ENCODE measurements at regions not wholly inside any gene's neighbourhood (a gene's known extent, or its start where the extent isn't known, plus 50 kb on each side); places are given as distances from the start of the nearest gene placed in this dataset.

DNA sequence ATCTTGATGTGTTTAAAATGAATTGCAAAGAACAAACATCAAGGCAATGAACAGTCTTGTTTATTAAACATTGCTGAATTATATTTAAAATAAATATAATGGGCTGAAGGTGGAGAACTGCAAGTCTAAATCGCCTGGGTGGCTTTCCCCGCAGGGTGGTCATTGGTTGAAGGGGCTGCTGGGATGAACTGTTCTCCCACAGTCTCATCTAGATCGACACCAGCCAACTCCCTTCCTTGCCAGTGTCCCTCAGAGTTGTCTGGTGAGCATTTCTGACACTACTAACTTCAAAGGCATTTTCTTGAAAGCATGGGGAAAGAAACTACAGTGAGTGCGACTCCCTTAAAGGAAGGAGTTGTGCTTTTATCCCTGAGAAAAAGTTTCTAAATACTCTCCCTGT lies 196.5 kb upstream of the LRTM1 start:
- Histone ChIP-seq H3K4me1 (no peaks in the 10 kb centered on the region), H3K27ac (no peak overlapping the region), H3K4me2 (no peak overlapping the region), H3K9me3 (no peaks in the 10 kb centered on the region), H3K4me3 (no peak overlapping the region)
- no peak for FAIRE-seq
- CTCF ChIA-PET: no interaction called here
- TF ChIP-seq RFX5 (IDR thresholded peaks at IDR 0.05): no peak
- no peak for TF ChIP-seq CHD2 (IDR thresholded peaks at IDR 0.05; ENCODE audit: low read length, partially characterized antibody)
- no peak for TF ChIP-seq ELK1 (IDR thresholded peaks at IDR 0.05; ENCODE audit: low read depth, low read length)
- TF ChIP-seq FOSB (CRISPR knock-in tag; IDR thresholded peaks at IDR 0.05): no peak
- TF ChIP-seq ESRRA (IDR thresholded peaks at IDR 0.05; ENCODE audit: borderline replicate concordance, low read length): no peak
- POLR2A ChIA-PET: no interaction called here
- WGBS (ENCODE audit: missing lambda C conversion rate): 4% methylated on average over 4 of the region's 4 CpGs
- no peak for ATAC-seq
- no peak for DNase-seq (ENCODE audit: low read depth in 1 of 2, low spot score in 1 of 2)
